ENCODE measurements at regions not wholly inside any gene's neighbourhood (a gene's known extent, or its start where the extent isn't known, plus 50 kb on each side); places are given as distances from the start of the nearest gene placed in this dataset.

DNA sequence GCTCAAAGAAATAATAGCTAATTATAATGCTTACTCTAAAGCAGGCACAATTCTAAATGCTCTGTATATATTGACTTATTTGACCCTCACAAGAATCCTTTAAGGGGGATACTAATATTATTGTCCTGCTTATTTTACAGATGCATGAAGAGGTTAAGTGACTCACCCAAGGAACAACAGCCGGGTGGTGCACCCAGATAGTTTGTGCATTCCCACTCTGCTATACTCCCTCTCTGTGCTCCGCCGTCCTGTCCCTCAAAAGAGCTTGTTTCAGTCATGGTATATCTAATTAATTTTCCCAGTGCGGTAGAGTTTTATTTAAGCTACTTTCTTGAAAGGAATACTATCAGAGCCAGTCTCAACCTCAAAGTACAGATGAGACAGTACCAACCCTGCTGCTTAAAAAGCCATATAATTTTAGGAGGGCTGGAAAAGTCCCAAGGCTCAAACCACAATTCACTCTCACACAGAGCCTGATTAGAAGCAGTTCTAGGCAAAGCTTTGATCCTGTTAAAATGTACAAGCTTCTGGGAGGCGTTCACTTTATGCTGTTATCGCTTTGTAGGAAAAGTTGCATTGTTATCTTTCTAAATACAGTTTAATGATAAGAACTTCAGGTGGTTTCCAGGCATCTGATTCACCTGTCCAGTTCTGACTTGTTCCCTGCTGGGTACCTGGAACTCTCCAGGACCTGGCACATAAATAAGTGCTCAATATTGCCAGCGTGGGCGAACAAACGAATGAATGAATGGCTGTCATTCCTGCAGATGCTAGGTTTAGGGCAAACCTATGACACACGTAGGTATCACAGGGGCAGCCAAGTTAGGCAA is 261.5 kb upstream of the KLF14 start:
- no peak for DNase-seq (ENCODE audit: low read depth, low spot score)

DNA sequence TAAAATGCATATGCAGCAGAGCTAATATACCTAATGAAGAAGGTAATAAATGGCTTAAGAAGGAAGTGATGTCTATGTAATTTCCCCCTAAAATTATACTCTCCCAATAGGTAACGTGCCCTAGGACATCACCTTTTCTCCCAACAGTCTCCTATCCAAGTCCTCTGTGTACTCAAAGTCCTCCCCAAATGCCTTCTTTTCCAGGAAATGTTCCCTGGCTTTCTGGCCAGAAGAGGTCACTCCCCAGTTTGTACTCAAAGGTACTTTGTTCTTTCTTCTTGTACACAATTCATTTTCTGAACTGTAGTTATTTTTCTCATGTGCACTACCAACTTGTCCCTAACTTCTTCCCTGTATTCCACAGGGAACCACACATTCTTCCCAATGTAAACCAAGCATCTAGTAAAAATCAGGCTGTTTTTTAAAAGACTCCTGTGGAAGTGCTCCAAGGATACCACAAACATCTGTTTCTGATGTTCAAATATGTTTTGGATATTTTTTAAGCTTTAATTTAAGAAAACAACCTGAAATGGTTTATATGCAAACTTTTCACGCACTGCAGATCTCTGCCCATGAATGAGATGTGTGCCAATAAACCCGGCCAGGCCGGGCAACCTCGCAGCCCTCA is 262.3 kb upstream of the KLF14 start:
- no peak for DNase-seq (ENCODE audit: low read depth, low spot score)

DNA sequence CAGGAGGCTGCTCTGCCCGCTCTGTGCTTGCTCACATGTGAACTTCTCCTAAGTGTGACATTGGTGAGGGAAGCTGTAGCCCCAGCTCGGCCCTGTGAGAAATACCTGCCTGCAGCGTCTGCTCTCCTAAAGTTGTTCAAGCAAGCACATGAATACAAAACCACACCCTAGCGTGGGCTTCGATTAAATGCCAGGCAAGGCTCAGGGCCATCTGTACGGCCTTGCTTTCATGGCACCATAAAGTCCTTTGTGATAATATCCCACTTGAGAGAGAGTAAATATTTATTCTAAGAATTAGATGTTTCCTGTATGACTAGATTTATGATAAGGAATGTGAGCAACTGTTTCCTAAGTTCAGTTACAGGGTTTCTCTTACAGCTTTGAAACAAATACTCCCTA is 262.8 kb upstream of the KLF14 start:
- DNase-seq (ENCODE audit: low read depth, low spot score), result no peak

DNA sequence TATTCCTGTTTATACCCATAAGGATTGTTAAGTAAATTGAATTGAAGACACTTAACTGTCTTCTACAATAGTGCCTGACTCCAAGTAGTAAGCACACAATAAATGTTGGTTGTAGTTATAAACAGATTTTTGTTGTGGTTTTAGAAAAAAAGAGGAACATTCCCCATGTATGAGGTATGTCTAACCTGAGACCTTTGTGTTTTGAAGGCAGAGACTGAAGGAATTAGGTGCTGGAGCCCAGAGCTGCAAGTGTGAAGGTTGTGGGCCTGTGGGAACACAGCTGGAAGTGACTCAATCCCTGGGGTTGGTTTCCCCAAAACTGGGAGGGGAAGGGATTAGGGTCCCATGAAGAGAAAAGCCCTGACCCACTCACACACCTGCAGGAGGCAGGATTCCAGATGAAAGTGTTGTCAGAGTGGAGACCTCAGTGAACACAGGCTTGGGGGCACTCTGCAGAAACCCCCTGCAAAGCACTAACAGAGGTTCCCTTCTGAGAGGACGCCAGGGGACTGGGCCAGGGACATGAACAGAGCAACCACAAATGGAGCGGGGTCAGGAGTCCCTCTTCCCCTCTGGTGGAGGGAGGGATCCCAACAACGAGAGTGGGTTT is 265.1 kb upstream of the KLF14 start:
- DNase-seq (ENCODE audit: low read depth, low spot score), result no peak

DNA sequence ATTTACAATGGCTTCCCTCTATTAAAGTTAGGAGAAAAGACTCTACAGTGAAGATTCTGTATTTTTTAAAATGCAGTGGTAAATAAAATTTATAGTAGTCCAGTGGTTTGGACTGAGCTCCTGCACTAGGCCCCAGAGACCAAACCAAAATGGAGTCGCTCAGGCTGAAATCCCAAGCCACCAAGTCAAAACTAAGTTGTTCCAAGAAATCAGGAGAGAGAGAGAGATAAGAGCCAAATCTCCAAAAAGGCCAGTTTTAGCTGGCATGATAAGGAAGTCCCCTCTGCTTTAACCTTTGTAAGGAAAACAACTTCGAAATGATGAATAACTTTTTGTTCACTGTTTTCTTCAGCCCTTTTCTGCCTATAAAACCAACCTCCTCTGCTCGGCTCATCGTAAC is 265.9 kb upstream of the KLF14 start:
- DNase-seq (ENCODE audit: low read depth, low spot score), result no peak

DNA sequence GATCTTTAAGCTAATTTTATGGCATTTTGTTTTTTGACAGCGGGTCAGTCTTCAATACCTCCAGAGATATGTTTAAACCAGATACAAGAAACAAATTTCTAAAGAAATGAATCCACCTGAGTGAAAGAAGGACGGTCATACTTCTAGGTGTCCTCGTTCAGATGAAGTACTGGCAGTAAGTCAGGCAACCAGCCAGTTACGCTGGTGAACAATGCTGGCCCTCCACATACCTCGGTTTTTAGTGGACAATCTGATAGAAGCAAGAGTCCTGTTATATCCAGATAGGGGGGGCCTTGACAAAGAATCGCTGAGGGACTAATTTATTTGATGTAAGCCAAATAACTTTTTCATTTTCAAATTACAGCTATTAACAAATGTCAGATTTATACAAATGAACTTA is 266.4 kb upstream of the KLF14 start:
- DNase-seq (ENCODE audit: low read depth, low spot score), result no peak

DNA sequence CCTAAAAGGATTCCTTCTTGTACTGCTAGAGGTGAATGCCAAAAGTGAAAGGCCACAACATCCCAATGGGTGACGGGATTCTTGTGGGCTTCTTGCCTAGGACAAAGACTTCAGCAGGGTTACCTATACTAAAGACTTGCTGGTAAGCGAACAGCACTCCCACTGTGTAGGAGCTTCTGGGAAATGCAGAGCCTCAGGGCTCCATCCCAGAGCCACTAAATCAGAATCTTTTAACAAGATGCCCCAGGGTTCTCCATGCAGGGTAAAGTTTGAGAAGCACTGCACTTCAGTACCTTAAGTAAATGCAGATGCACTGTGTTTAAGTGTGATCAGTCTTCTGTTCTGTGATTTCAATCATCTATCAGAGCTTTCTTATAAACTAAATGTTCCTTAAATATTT is 266.9 kb upstream of the KLF14 start:
- DNase-seq (ENCODE audit: low read depth, low spot score), result no peak

DNA sequence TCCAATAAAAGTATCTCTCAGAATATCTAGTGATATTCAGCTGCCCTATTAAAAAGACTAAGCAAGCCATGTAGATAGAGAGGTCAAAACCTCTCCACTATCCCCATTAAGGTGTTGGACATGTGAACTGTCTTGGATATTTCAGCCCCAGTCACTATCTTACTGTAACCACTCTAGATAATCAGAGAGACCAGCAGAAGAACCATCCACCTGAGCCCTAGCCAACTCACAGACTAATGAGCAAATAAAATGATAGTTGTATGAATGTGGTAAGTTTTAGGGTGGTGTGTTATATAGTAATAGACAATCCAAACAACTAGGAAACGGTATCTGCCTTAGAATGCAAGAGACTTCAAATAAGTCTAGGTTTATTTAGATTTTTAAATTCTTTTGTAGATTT is 268.6 kb upstream of the KLF14 start:
- no peak for DNase-seq (ENCODE audit: low read depth, low spot score)

DNA sequence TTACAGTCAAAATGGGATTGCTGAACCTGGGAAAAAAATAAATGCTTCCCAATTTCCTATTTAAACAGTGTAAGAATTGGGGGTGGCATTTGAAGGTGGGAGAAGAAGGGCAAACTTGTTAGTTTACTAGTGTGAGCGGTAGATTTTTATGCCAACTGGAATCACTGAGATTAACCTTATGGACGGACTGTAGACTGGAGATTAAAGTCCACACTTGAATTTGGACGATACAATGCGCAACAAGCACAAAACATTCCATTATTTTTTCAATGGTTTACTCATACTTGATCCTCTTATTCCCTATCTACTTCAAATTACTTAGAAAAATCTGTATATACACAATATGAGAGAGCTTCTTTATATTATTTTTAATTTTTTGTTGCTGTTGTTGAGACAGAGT is 269.6 kb upstream of the KLF14 start:
- DNase-seq (ENCODE audit: low read depth, low spot score), result no peak

DNA sequence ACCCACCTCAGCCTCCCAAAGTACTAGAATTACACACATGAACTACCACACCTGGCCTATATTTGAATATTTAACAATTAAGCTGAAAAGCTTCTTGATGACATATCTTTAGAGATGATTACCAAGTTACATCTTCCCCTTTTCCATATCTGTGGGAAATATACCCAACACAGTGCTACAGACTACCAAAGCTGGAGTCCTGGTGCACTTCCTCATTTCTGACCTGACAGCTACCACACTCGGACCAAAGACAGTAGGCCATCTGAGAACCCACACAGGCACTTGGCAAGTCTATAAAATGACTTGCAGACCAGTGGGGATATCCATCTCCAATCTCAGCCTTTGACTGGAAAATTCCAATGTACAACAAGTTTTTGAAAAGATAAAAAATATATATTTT is 270.4 kb upstream of the KLF14 start:
- DNase-seq (ENCODE audit: low read depth, low spot score), result no peak

DNA sequence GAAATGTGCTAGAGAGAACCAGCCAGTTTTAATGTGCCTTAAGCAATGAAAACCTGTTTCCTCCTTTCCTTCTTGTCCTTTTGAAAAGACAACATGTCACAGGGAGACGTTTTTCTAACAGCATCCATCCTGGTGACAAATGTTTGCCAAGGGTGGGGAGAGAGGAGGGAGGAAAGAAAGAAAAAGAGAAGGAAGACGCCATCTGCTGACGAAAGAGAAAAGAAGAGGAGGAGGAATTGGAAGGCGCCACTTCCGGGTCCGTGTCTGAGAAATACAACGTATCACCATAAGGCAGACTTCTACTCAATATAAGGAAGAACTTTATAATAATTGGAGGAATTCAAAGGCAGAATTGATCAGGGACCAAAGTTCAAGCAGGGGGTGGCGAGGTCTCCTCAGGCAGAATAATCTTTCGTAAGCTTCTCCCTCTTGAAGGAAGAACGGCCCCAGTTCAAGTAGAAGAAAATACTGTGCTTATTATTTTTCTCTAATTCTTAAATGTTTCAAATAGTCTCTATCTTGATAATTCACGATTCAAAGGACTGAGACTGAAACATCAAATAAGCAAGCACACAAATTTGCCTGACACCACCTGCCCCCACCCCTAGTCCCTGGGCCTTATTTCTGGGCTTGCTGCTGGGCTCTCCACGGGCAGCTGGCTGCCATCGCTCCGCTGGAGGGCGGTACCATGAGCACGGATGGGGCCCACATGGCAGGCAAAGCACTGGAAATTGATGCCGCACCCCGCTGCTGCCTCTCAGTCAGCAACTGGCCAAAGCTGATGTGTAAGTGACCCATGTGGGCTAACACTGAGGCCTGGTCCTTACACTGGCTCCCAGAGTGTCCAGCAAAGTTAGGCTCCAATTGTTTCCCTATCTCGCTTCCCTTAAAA is 273.7 kb upstream of the KLF14 start:
- peak; percentile 36 for DNase-seq (ENCODE audit: low read depth, low spot score)

DNA sequence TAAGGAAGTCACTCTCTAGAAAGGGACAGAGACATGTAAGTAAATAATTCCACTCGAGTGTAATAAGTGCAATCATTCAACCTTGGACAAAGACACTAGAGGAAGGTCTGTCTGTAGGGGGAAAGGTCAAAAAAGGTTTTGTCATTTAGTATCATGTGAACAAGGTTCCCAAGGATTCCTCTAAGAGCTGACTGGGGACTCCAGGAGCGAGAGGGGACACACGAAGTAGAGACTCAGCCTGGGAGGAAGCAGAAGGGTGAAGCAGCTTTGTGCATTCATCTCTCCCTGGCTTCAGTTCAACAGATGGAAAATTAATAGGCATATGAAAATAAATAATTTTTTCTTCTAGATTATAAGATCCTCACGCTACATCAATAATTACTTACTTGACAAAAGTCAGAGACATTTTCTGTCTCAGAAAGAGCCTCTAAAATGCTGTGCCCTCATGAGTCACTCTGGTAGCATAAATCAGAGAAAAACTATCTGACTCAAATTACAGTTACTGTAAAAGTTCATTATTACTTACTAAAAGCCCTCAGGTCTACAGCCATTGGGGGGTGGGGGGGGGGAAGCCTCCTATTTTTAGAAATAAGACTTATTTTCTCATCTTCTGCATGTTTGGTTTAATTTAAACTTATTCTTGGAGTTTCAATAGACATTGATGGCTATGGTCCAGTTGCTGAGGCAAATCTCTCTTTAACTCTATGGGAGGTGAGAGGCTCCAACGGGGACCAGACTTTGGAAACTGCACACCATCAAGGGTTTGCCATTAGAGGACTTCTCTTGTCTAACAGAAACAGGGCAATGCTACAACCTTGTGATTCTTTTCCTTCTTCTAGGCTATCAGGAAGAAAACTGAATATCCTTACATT is 275.1 kb upstream of the KLF14 start:
- no peak for DNase-seq (ENCODE audit: low read depth, low spot score)

DNA sequence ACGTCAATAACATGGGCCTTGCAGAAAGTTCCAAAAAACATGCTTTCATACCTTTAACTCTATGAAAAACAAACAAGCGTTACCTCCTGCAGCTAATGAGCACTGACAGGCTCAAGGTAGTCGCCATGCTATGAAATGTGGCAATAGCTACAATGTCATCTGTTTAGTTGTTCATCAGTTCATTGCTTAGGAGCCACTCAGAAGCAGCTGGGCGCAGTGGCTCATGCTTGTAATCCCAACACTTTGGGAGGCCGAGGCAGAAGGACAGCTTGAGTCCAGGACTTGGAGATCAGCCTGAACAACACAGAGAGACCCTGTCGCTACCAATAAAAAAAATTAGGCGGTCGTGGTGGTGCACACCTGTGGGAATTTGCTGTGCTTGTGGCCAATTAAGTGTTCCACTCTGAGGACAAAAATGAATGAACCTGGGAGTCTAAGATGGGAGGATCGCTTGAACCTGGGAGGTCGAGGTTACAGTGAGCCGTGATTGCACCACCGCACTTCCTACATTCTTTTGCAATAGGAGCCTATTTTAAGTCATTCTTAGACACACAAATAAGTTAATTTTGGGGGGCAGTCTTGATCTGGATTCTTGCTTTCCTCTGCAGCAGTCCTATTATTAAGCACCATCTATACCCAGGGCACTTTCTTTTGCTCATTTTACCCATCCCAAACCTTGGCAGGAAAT is 276.2 kb upstream of the KLF14 start:
- DNase-seq (ENCODE audit: low read depth, low spot score), result no peak

DNA sequence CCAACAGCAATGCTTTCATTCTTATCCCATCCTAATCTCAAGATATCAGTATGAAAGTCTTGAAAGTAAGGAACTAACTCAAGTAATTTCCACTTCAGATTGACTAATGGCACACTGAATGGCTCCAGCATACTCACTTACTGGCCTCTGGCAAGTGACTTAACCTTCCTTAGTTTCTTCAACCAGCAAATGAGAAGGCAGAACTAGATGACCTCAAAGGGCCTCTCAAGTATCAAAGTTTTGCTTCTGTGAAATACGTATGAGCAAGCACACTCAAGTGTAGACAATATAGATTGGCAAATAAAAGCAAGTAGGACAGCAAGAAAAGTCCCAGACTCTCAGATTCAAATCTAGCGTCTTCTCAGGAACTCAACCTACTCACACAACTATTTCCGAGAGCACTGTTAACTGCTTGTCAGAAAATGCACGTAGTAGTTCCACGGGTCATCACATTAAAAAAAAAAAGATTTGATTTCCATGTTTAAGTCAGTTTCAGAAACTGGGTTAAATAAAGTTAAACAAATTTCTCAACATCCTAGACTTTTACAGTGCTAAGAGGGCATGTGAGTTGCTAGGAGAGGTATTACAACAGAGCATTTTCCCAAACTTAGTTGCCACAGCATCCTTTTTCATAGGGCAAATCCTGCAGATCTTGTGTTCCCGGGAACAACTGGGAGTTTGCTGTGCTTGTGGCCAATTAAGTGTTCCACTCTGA is 276.9 kb upstream of the KLF14 start:
- no peak for DNase-seq (ENCODE audit: low read depth, low spot score)

DNA sequence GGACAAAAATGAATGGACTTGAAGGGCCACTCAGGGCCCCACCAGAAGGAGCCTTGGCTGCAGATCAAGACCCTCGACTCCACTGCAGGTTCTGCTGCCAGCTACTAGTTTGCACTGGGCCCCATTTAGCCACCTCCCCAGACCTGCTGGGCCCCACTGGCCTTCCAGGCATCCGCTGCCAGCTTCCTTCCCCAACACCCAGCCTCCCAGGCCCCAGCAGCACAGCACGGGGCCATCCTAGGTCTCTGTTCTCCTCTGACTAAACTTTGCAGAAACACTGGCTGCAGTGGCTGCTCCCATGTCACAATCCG is 277.4 kb upstream of the KLF14 start:
- no peak for DNase-seq (ENCODE audit: low read depth, low spot score)

DNA sequence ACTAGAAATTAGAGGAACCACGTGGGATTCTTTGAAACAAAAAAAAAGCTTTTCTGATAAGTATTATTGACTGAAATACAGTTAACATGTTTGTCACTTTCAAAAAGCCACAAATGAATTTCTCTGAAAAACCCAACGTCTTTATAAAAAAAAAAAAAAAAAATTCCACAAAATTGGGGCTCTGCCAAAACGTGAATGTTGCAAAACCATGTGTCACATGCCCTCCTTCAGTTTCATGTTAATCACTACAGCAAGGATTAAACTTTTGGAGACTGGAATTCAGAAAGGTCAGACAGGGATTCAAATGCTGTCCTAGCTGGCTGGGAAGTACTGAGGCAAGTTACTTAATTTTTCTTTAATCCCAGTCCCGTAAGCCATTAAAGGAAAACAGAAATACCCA is 278.0 kb upstream of the KLF14 start:
- peak; percentile 26 for DNase-seq (ENCODE audit: low read depth, low spot score)

DNA sequence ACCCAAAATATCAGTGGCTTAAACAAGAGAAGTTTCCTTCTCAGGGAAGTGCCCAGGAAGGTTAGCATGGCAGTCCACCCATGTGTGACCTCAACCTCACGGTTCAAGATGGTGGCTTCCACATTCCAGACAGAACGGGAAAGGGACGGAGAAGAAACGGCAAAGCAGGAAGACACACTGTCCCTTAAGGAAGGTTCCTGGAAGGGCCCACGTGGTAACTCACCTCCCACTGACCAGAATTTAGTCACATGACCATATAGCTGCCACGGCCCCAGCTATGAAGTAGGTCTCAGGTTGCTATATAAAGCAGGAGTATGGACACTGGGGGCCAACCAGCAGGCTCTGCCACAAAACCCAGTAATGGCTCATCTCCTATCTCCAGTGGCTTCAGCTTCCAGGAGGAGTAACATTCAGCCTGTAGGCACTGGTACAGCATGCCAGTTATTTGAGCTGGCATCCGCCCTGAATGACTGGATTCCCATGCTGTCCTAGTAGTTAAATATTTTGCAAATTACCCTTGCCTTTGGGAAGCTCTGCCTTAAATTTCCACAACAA is 278.5 kb upstream of the KLF14 start:
- no peak for DNase-seq (ENCODE audit: low read depth, low spot score)

DNA sequence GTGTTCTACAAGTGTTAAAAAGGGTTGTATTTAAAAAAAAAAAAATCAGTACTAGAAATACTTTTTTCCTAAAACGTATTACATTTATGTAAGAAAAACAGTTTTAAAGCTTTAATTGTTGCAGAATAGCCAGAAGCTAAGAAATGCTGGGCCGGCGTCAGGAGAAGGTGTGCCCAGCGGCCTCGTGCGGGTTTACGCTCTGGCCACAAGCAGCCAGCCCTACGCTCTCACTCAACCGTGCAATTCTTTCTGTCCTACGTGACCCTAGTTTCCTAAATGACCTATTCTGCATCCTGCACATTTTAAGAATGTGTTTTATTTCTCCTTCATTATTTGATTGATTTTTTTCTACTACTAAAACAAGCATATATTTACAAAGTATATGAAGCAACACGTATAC is 279.7 kb upstream of the KLF14 start:
- DNase-seq (ENCODE audit: low read depth, low spot score), result no peak

DNA sequence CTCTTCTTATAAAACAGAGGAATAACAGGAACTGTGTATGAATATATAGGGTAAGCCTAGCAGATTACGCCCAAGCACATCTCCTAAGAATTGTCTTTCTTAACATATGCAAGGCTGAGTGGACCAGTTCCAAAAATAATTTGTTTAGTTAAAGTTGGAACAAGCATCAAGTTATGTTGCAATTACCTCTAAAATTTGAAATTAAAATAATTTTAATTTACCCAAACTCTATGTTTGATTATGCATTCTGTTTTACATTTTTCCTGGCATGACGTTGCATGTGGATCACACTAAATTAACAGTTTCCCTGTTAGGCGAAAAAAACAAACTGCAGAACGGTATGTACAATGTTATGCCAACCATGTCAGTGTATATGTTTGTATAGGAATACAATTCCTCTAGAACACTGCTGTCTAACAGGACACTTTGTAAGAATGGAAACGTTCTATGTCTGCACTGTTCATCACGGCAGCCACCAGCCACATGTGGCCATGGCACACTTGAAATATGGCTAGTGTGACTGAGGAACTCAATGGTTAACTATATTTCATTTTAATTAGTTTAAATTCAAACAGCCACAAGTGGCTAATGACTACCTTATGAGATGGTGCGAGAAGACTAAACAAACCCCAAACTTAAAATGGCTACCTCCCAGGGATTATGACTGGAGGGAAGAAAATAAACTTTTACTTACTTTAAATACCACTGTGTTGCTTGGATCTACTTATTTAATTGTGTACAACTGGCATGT is 281.1 kb upstream of the KLF14 start:
- DNase-seq (ENCODE audit: low read depth, low spot score), result no peak

Measured in brain pericyte (primary cell).